Stimulated activated CD8-positive, alpha-beta memory T cell treated with anti-CD3 and anti-CD28 coated beads, Interleukin-15, amount 100 ng/mL, for 48 hours (primary cell): ENCODE measurements at regions not wholly inside any gene's neighbourhood (a gene's known extent, or its start where the extent isn't known, plus 50 kb on each side); places are given as distances from the start of the nearest gene placed in this dataset.
A peak's percentile ranks its signal among the peaks of the same experiment; 100 is the strongest.
"Not testable (repeated sequence)": the region's sequence is repeated elsewhere in the genome, so short reads cannot be mapped to it uniquely, and the experiment has no call there.

Experiments
- DNase-seq, 2 donors: peaks; one replicate each; pipeline ENCODE4 v3.0.0-alpha.2; 2020; ENCODE audit warnings: low read depth in 2 of 2

GRCh38 chr17:6893382-6894205 is 62.1 kb upstream of the TEKT1 start:
- no peak for DNase-seq

- DNase-seq, result peak in 1 of 2 donors; percentile 9
Measured at GRCh38 chr17:6894206-6894528, 62.6 kb upstream of the TEKT1 start.

GRCh38 chr17:6901086-6901485 is 69.6 kb upstream of the TEKT1 start:
- no peak for DNase-seq

- DNase-seq, result no peak
Measured at GRCh38 chr17:6903326-6903900, 71.9 kb upstream of the TEKT1 start.

- no peak for DNase-seq
Measured at GRCh38 chr17:6908807-6909206, 77.3 kb upstream of the TEKT1 start.

GRCh38 chr17:6910987-6911603 is 79.6 kb upstream of the TEKT1 start:
- no peak for DNase-seq

GRCh38 chr17:6912110-6913051 is 80.9 kb upstream of the TEKT1 start:
- DNase-seq, result no peak

GRCh38 chr17:6913608-6914443 is 82.0 kb upstream of the ALOX12 start:
- DNase-seq, result peak; percentile 55 to 56

GRCh38 chr17:6914711-6915110 is 81.1 kb upstream of the ALOX12 start:
- no peak for DNase-seq

- no peak for DNase-seq
Measured at GRCh38 chr17:6915620-6916019, 80.2 kb upstream of the ALOX12 start.

GRCh38 chr17:6919158-6919557 is 76.7 kb upstream of the ALOX12 start:
- no peak for DNase-seq

GRCh38 chr17:6923385-6923784 is 72.5 kb upstream of the ALOX12 start:
- no peak for DNase-seq

GRCh38 chr17:6924208-6924607 is 71.6 kb upstream of the ALOX12 start:
- DNase-seq, result no peak

- no peak for DNase-seq
Measured at GRCh38 chr17:6926667-6927066, 69.2 kb upstream of the ALOX12 start.

GRCh38 chr17:6927290-6928126 is 68.3 kb upstream of the ALOX12 start:
- DNase-seq, result no peak

- DNase-seq, result no peak
Measured at GRCh38 chr17:6928193-6928592, 67.7 kb upstream of the ALOX12 start.

- DNase-seq, result no peak
Measured at GRCh38 chr17:6930749-6931148, 65.1 kb upstream of the ALOX12 start.

- not testable (repeated sequence) for DNase-seq
Measured at GRCh38 chr17:6934544-6934943, 61.3 kb upstream of the ALOX12 start.

- no peak for DNase-seq
Measured at GRCh38 chr17:6936370-6937028, 59.4 kb upstream of the ALOX12 start.

GRCh38 chr17:6938637-6939036 is 57.2 kb upstream of the ALOX12 start:
- no peak for DNase-seq
